Left kidney (tissue), 1 donor: ENCODE measurements at regions not wholly inside any gene's neighbourhood (a gene's known extent, or its start where the extent isn't known, plus 50 kb on each side); places are given as distances from the start of the nearest gene placed in this dataset.
"Not testable (repeated sequence)": the region's sequence is repeated elsewhere in the genome, so short reads cannot be mapped to it uniquely, and the experiment has no call there.

Experiments
- DNase-seq: peaks from one replicate; pipeline ENCODE4 v3.0.0-alpha.2; 2013

DNA sequence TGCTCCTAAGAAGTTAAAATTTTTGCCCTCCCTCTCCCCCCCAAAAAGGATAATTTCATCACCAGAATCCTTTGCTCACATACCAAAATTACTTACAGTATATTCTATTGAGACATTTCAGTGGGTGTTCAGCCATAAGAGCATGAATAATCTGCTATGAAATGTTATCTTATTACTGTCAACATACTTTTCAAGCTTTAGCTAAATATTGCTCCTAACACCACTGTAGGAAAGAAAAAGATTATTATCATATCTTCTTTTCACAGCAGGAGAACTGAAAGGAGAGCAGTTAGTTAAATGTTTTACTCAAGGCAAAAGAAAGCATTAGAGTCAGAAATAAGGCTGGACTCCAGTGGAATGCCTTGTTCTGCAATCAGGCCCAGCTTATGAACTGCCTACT lies 231.0 kb upstream of the GYPA start:
- no peak for DNase-seq

DNA sequence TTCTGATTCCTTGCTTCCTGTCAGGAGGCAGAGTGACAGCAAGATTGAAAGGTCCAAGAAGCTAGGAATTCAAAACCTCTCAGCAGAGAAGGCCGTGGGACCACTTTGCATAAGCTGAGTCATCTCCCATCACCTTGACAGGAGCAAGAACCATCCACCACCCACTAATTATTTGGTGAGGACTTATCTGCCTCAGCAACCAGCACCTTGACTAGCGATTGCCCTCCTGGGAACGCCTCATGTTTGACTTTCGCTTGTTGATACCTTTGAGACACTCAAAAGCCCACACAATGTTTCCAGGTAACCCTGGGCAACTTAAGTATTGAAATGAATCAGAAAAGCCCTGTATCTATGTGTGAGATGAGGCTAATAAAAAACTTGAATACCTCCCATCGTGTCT lies 233.5 kb upstream of the GYPA start:
- DNase-seq: no peak

DNA sequence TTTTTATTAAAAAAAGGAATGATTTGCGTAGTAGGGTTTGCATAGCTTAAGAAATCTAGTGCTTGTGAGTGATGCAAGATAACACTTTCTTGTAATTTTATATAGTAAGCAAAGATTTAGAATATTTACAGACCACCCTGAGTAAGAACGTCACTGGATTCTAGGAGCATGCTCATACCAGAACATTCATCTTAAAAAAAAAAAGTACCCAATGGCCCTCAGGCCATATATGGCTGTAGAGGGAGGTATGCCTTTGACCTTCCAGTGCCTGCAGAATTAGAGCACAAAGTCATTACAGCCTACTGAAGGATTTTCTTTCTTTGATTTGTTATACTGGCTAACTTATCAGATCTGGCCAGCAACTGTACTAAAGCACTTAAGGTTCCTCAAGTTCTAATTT lies 236.3 kb upstream of the GYPA start:
- DNase-seq: no peak

DNA sequence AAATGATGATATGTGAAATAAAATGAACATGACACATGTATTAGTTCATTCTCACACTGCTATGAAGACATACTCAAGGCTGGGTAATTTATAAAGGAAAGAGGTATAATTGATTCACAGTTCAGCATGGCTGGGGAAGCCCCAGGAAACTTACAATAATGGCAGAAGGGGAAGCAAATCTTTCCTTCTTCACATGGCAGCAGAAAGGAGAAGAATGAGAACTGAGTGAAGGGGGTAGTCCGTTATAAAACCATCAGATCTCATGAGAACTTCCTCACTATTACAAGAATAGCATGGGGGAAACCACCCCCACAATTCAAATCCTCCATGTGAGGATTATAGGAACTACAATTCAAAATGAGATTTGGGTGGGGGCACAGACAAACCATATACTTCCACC lies 243.9 kb upstream of the GYPA start:
- no peak for DNase-seq

DNA sequence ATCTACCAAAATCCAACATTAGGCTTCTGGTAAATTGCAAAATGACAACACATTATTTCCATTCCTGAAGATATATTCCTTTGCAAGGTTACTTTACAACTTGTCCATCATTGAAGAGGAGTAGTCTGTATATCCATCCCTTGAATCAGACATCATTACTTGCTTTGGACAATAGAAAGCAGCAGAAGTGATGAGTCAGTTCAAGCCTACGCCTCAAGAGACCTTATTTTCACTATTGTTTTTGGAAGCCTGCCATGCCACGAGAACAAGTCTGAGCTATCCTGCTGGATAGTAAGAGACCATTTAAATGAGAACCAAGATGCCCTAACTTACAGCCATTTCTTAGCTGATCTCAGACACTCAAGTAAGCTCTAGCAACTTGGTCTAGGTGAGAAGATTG lies 246.0 kb upstream of the HHIP start:
- DNase-seq: no peak

DNA sequence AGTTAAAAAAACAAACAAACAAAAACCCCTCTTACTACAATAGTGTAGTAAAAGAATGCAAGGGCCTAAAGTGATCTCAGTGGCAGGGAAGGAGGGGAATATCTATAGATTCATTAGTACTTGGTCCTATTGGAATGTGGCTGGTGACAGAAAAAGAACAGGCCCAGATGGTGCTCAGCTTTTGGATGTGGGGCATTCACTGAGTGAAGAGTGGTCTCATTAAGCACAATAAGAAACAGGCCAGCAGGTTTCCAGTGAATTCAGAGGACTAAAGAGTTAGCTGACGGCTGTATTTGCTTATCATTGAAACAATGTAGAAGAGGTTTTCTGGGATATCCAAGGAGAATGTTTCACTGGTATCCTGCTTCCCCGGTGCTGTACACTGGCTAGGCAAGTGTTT lies 243.8 kb upstream of the HHIP start:
- DNase-seq: no peak

DNA sequence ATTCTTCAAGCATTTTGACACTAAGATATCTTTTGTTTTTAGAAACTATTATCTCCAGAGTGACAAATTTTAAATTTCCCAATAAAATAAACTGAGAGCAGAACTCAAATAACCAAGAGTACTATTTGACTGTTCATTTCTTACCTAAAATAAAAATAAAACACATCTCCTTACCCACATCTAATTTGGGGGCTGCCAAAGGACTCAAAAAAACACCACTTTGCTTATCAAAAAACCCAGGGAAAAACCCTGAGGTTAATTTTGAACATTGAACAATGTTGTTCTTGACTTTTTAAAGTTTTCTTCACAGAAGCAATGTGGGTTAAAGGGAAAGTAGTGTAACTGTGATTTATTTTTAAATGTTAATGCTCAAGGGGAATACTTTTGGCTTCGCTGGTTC lies 243.0 kb upstream of the HHIP start:
- no peak for DNase-seq

DNA sequence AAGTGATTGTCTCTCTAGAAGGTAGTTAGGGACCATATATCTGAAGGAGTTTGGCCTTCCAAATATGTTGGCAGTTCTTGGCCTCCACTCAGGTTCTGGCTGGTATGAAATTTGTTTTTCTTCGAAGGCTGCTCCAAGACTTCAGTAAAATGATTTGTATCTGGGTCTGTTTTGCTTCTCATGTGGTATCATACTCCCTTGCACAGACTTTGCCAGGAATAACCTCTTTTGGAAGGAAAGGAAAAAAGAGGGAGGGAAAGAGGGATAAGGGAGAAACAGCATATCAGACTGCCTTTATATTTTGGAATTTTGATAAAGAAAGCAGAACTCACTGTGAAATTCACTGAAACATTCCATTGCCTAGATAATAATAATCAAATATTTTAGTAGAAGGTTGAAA lies 242.1 kb upstream of the HHIP start:
- DNase-seq: no peak

DNA sequence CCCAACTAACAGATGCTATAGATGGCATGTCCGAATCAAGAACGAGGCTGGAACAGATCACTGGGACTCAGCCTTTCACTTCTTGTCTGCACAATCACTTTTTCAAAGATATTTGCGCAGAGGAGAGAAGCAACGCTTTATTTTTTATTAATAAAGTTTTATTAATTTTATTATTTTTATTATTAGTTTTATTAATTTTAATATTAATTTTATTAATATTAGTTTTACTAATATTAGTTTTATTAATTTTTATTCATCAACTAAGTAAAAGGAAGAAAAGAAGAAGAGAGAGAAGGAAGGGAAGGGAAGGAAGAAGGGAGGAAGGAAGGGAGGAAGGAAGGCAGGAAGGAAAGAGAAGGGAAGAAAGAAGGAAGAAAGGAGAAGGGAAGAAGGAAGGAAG lies 236.4 kb upstream of the HHIP start:
- no peak for DNase-seq

DNA sequence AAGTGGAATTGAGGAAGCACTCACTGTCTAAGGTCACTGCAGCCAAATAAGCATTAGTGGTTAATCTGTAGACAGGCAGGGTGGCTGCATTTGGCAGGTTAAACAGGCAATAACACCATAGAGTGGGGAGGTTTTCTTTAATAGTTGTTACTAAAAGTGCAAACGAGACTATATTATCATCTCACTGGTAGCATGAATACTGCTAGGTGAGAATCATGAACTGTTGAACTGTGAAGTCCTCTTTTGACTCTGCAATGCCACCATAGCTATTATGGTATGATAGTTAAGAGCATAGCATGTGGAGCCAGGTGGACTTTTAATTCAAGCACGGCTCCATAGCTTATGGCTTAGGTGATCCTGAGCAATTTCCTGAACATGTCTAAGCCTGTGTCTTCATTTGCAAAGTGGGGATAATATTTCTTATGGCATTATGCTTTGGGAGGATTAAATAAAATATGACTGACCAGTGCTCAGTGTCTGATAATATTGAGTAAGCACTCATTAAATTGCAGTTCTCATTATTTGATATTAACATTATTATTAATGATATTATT lies 235.6 kb upstream of the HHIP start:
- DNase-seq: no peak

DNA sequence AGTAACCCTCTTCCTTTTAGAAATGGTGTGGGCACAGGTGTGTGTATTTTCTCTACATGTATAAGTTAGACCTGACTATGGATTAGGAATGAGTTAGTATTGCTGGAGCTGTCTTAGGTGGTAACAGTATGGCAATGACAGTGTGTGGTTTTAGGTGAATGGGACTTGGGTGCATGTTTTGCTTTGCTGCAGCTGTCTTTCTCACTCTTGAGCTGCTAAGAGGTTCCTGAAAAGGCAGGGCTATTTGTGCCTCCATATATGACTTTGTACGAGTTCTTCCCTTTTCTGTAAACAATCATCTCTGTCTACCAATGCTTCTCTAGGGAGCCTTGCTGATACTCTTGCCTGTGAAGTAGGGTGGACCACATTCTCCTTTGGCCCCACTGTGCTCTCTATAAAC lies 234.8 kb upstream of the HHIP start:
- no peak for DNase-seq

DNA sequence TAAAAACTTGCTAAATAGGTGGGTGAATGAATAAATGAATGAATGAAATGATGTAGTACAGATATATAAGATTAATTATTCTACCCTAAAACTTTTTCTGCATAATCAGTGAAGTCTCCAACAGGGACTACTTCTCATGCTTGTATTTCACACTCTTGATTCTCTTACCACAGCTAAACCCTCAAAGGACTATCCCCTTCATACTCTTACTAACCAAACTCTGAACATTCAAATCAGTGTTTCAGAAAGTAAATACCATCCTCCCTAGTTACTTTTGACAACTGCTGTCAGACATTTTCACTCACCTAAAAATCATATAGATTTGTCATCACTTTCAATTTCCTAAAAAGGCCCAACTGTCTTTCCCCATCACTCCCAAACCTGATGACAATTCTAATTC lies 234.3 kb upstream of the HHIP start:
- no peak for DNase-seq

DNA sequence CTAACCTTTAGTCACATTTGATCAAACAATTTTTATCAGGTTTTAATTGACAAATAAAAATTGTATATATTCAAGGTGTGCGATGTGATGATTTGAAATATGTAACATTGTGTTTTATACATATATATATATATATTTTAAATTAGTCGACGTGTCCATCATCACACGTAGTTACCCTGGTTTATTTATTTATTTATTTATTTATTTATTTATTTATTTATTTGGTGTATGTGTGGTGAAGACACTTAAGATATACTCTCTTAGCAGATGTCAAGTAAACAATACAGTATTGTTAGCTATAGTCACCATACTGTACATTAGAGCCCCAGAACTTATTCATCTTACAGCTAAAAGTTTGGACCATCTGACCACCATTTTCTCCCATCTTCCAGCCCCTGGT lies 224.9 kb upstream of the HHIP start:
- no peak for DNase-seq

DNA sequence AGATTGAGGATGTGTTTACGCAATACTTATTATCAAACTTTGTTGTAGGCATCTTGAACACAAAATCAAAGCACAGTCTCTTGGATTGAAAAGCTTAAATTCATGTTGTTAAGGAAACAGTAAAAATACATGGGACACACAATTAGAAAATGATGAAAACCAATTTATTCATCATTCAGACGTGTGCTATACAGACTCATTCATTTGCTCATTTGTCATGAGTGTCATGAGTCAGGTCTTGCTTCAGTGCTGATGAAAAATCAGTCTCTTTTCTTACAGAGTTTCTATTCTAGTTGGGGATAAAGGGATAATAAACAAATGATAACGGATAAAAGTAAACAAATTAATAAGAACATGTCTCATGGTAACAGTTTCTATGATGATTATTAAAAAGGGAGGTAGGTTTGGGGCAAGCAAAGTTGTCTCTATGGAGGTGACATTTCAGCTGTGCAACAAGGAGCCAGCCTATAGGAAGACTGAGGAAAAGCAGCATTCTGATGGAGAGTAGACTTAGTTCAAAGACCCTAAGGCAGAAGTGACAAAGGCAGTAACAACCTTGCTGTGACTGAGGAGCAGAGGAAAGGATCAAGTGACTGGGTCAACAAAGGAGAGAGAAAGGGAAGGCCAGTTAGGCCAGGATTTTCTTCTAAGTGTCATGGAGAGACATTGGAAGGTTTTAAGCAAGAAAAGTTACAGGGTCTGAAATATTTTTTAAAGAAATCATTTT lies 224.0 kb upstream of the HHIP start:
- no peak for DNase-seq

DNA sequence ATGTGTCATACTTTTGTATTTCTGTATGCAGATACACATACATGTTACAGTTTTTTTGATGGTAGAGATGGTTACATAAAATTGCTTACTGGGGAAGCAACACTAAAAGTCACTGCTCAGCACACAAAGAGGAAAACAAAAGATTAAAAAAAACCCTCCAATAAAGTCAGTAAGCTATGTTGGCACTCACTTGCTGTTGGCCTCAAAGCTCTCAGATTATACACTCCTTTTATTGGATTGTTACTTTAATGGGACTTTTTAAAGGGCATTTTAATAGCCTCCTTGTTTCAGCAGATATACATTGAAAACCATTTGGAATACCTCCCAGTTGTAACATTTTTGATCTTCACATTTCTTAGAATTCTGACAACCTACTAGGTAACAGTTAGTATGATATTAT lies 222.0 kb upstream of the HHIP start:
- DNase-seq: no peak

DNA sequence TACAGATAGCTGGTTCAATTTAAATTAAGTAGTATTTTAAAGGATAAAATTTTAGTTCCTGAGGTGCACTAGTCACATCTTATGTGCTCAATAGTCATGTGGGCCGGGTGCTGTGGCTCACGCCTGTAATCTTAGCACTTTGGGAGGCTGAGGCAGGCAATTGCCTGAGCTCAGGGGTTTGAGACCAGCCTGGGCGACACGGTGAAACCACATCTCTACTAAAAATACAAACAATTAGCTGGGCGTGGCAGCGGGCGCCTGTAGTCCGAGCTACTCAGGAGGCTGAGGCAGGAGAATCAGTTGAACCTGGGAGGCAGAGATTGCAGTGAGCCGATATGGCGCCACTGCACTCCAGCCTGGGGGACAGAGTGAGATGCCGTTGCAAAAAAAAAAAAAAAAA lies 219.9 kb upstream of the HHIP start:
- not testable (repeated sequence) for DNase-seq

DNA sequence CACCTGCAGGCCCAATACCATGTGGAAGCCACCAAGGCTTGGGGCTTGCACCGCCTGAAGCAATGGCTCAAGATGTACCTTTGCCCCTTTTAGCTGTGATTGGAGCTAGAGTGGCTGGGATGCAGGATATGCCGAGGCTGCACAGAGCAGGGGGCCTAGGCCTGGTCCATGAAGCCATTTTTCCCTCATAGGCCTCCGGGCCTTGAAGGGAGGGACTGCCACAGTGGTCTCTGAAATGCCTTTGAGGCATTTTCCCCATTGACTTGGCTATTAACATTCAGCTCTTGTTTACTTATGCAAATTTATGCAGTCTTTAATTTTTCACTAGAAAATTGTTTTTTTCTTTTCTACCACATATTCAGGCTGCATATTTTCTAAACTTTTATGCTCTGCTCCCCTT lies 203.2 kb upstream of the HHIP start:
- DNase-seq: no peak

DNA sequence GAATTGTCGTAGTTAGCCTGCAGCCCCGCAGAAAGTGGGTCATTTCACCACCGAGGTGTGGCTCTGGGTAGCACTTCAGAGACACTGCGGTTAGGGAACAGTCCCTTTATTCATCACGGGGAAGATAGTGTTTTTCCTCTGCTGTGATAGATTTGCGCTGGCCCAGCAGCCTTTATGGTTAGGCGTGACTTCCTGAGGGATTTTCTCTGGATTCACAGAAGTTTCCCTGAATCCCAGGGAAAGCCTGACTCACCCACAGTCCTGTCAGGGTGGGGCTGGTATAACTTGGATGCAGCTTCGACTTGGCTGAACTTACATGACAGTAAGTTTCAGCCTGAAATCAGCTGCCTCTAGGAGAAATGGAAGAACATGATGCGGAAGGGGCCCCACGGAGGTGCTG lies 196.3 kb upstream of the HHIP start:
- DNase-seq: no peak

DNA sequence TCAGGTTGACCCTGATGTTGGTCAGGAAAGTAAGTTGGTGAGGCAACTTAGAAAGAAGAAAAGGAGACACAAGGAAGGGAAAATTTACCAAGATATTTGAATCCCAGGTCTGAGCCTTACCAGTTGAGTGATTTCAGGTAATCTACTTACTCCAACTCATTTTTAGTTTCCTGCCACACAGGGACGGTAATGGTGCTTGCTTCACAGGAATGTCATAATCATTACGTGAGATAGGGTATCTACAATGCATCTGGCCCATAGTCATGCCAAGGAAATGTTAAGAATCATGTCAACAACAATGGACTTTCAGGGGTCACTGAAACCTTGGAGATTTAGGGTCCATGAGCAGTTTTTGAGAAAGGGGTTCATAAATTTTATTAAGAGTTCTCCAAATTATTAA lies 195.4 kb upstream of the HHIP start:
- DNase-seq: no peak

DNA sequence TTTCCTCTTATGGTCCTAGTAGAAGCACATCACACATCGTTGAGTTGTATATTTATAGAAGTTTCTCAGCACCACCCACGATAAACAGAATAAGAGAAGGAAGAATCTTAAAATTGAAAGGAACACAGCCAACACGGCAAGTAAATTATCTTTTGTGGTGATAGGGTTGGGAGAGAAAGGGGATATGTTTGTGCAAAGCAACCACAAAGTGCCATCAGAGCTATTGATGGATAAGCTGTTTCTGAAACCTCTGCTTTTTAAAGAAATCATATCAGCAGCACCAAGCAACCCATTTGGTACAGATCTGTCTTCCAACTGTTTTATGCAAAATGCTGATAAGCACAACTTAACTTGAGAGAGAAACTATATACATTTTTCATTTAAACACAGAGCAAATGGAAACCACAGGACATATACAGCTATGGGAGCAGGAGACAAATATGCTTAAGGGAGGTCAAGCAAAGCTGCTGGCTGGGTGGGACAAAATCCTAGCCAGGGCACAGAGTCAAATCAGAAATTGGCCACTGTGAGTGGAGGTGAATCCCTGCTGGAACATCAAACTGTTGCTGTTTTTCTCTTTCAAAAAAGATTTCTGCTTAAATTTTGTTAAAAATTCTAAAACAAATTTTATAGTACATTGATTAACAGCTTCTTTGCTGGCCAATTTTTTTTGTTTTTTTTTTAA lies 194.0 kb upstream of the HHIP start:
- DNase-seq: no peak

DNA sequence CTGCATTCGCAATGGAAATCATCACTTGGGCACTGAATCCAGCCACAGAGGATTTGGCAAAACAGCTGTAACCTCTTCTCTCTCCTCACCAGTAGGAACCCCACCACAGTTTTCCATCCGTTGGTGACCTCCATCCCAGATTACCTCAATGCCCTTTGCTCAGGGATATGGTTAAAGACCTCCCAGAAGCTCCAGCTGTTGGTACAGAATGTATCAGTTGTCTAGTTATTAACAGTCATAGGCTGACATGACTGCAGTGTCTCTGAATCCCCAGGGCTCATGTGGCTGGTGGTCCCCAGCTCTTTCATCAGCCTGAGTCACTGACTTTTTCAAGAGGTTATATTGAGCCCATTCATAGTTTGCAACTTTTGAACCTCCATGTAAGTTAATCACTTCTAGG lies 189.8 kb upstream of the HHIP start:
- DNase-seq: no peak

DNA sequence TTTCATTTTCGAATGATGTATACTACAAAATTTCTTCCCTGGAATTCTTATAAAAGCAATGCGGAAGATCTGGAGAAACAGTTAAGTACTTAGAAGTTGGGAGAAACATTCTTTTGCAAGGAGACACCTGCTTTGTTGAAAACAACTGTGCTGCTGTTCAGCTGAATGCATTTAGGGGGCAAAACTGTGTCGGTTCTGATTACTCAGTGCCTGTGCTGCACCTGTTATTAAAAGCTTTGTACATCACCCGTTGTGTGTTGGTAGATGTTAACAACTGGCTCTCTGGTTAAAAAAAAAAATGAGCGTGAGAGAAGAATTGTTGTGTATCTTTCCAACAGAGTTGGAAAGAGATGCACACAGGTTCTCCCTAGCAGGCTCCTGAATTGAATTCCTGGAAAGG lies 184.1 kb upstream of the HHIP start:
- DNase-seq: no peak

DNA sequence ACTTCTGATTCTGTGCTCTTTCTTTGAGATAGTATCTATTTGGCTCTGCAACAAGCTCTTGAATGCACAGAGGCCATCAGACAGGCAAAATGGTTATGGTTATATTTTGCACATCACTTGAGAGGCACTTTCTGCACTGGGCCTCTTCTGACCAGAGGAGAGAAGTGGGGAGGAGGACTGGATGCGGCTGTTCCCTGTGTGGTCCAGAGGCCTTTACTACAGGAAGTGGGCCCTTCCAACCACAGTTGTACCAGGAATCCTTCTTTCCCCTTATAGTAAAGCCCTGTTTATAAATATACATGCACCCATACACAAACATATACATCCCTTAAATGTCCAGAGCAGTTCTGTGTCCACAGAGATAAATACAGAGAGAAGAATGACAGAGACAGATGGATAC lies 182.7 kb upstream of the HHIP start:
- no peak for DNase-seq

DNA sequence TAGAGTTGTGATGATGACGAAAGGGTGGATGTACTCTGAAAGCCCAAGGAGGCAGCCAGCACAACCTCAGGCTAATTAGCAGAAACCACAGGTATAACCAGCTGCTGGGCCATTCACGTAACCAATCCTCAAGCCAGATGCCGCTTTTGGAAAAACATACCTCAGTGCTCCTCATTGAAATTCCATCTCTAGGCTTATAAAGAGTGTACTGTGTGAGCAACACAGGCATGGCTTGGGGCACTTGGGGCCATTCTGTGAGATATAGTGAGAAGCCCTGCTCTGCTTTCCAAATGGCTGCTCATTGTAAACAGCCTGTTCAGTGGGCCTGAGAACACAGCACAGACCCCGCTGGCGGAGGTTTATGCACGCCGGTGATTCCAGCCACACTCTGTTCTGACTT lies 182.1 kb upstream of the HHIP start:
- no peak for DNase-seq
